OCI-LY1 (cell line): ENCODE measurements at regions not wholly inside any gene's neighbourhood (a gene's known extent, or its start where the extent isn't known, plus 50 kb on each side); places are given as distances from the start of the nearest gene placed in this dataset.

Experiments used
- H2AFZ ChIP-seq: fragments of 200-600 bp; sonication (generic), shearing (Covaris generic); 2 replicates; pipeline ENCODE4 v1.6.0; 2014; ENCODE audit warnings: antibody characterized with exemption, mild to moderate bottlenecking, low read length
- H3F3A ChIP-seq: fragments of 200-600 bp; sonication (generic), shearing (Covaris generic); 2 replicates; pipeline ENCODE4 v1.6.0; 2014; ENCODE audit warnings: mild to moderate bottlenecking, antibody characterized with exemption, low read length, moderate library complexity; ENCODE audit not compliant: insufficient read depth
- H3K27ac ChIP-seq: fragments of 200-600 bp; sonication (generic); 2 replicates; pipeline ENCODE4 v1.5.1; 2014; ENCODE audit warnings: low read length, mixed run types, mild to moderate bottlenecking, low read depth; ENCODE audit not compliant: poor library complexity, severe bottlenecking
- H3K27me3 ChIP-seq: fragments of 200-600 bp; sonication (generic); 2 replicates; pipeline ENCODE4 v1.6.0; 2014; ENCODE audit warnings: antibody characterized with exemption, mild to moderate bottlenecking, low read length, moderate library complexity; ENCODE audit not compliant: insufficient read depth
- H3K36me3 ChIP-seq: fragments of 200-600 bp; sonication (generic); 2 replicates; pipeline ENCODE4 v1.6.1; 2014; ENCODE audit warnings: mild to moderate bottlenecking, antibody characterized with exemption, low read length, moderate library complexity, mixed read lengths; ENCODE audit not compliant: insufficient read depth
- H3K4me1 ChIP-seq: fragments of 200-600 bp; sonication (generic); 2 replicates; pipeline ENCODE4 v1.5.1; 2014; ENCODE audit warnings: mild to moderate bottlenecking, low read length, moderate library complexity; ENCODE audit not compliant: insufficient read depth, severe bottlenecking
- H3K4me2 ChIP-seq: fragments of 200-600 bp; sonication (generic), shearing (Covaris generic); 2 replicates; pipeline ENCODE4 v1.6.1; 2014; ENCODE audit warnings: low read length
- H3K4me3 ChIP-seq: fragments of 200-600 bp; sonication (generic); 2 replicates; pipeline ENCODE4 v1.5.1; 2014; ENCODE audit warnings: low read length, low read depth, mild to moderate bottlenecking, mixed read lengths; ENCODE audit not compliant: poor library complexity, severe bottlenecking
- H3K79me2 ChIP-seq: fragments of 200-600 bp; shearing (Covaris generic); 2 replicates; pipeline ENCODE4 v1.6.1; 2016; ENCODE audit warnings: mixed run types, low read length, mixed read lengths; ENCODE audit not compliant: insufficient read depth
- H3K9ac ChIP-seq: fragments of 200-600 bp; sonication (generic), shearing (Covaris generic); 2 replicates; pipeline ENCODE4 v1.6.1; 2014; ENCODE audit warnings: mild to moderate bottlenecking, low read length, mixed read lengths
- H3K9me2 ChIP-seq: fragments of 200-600 bp; sonication (generic), shearing (Covaris generic); 2 replicates; pipeline ENCODE4 v1.6.1; 2014; ENCODE audit warnings: low read depth, mild to moderate bottlenecking, low read length, mixed read lengths
- H3K9me3 ChIP-seq: fragments of 200-600 bp; shearing (Covaris generic); 2 replicates; pipeline ENCODE4 v1.6.1; 2014; ENCODE audit warnings: low read length, mixed read lengths
- H4K20me1 ChIP-seq: fragments of 200-600 bp; sonication (generic), shearing (Covaris generic); 2 replicates; pipeline ENCODE4 v1.6.0; 2016; ENCODE audit warnings: mild to moderate bottlenecking, low read length; ENCODE audit not compliant: insufficient read depth
- EZH2 ChIP-seq: fragments of 200-600 bp; sonication (generic), shearing (Covaris generic); IDR thresholded peaks from 2 replicates; pipeline ENCODE4 v1.8.0; 2017; ENCODE audit warnings: borderline replicate concordance, mixed run types, mild to moderate bottlenecking, antibody characterized with exemption, low read length, moderate library complexity, mixed read lengths
- TF ChIP-seq, protein P1 (sequence below): fragments of 200-600 bp; sonication (generic), shearing (Covaris generic); IDR thresholded peaks from 2 replicates; pipeline ENCODE4 v1.5.1; 2017; ENCODE audit warnings: mild to moderate bottlenecking, antibody characterized with exemption, low read length, moderate library complexity, mixed read lengths

GRCh38 chr16:86665929-86666328, 87.6 kb downstream of the FOXL1 start:
- Histone ChIP-seq H3K36me3 (no peaks in the 10 kb centered on the region), H2AFZ (no peak overlapping the region), H3K27ac (no peak overlapping the region), H3K27me3 (no peaks in the 10 kb centered on the region; the same call in 1 of the 2 replicates), H4K20me1 (no peaks in the 10 kb centered on the region), H3K79me2 (no peaks in the 10 kb centered on the region), H3F3A (no peaks in the 10 kb centered on the region), H3K9ac (no peak overlapping the region), H3K4me2 (no peak overlapping the region), H3K9me2 (no peaks in the 10 kb centered on the region), H3K4me1 (no peaks in the 10 kb centered on the region), H3K4me3 (no peak overlapping the region), H3K9me3 (no peaks in the 10 kb centered on the region)
- no peak for TF ChIP-seq EZH2
- TF ChIP-seq, protein P1, sequence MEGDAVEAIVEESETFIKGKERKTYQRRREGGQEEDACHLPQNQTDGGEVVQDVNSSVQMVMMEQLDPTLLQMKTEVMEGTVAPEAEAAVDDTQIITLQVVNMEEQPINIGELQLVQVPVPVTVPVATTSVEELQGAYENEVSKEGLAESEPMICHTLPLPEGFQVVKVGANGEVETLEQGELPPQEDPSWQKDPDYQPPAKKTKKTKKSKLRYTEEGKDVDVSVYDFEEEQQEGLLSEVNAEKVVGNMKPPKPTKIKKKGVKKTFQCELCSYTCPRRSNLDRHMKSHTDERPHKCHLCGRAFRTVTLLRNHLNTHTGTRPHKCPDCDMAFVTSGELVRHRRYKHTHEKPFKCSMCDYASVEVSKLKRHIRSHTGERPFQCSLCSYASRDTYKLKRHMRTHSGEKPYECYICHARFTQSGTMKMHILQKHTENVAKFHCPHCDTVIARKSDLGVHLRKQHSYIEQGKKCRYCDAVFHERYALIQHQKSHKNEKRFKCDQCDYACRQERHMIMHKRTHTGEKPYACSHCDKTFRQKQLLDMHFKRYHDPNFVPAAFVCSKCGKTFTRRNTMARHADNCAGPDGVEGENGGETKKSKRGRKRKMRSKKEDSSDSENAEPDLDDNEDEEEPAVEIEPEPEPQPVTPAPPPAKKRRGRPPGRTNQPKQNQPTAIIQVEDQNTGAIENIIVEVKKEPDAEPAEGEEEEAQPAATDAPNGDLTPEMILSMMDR = no peak

GRCh38 chr16:86667035-86667434, 88.7 kb downstream of the FOXL1 start:
- H3K4me1 ChIP-seq = no peaks in the 10 kb centered on the region
- no peak overlapping the region for H2AFZ ChIP-seq
- no peak overlapping the region for H3K27ac ChIP-seq
- H3K9ac ChIP-seq = no peak overlapping the region
- no peaks in the 10 kb centered on the region for H3K36me3 ChIP-seq
- no peaks in the 10 kb centered on the region for H3K9me3 ChIP-seq
- no peaks in the 10 kb centered on the region for H3K79me2 ChIP-seq
- no peaks in the 10 kb centered on the region for H3K9me2 ChIP-seq
- TF ChIP-seq, protein P1 = no peak
- TF ChIP-seq EZH2 = no peak
- H3K4me2 ChIP-seq = no peak overlapping the region
- H3K27me3 ChIP-seq = no peaks in the 10 kb centered on the region; the same call in 1 of the 2 replicates
- H4K20me1 ChIP-seq = no peaks in the 10 kb centered on the region
- H3K4me3 ChIP-seq = no peak overlapping the region
- no peaks in the 10 kb centered on the region for H3F3A ChIP-seq

- no peak overlapping the region for H3K4me2 ChIP-seq
These were observed 90.0 kb downstream of the FOXL1 start for GRCh38 chr16:86668136-86668910.

More at GRCh38 chr16:86668136-86668910, 90.0 kb downstream of the FOXL1 start:
- Histone ChIP-seq H3F3A (no peaks in the 10 kb centered on the region), H3K27me3 (no peaks in the 10 kb centered on the region; the same call in 1 of the 2 replicates), H3K27ac (no peak overlapping the region), H3K9me3 (no peaks in the 10 kb centered on the region), H2AFZ (no peak overlapping the region), H4K20me1 (no peaks in the 10 kb centered on the region), H3K9me2 (no peaks in the 10 kb centered on the region), H3K4me1 (no peaks in the 10 kb centered on the region), H3K9ac (no peak overlapping the region), H3K36me3 (no peaks in the 10 kb centered on the region), H3K79me2 (no peaks in the 10 kb centered on the region), H3K4me3 (no peak overlapping the region)
- TF ChIP-seq, protein P1 = no peak
- TF ChIP-seq EZH2 = no peak
